HL-60 (cell line): ENCODE measurements at regions not wholly inside any gene's neighbourhood (a gene's known extent, or its start where the extent isn't known, plus 50 kb on each side); places are given as distances from the start of the nearest gene placed in this dataset.

ENCODE experiments used
- CTCF ChIP-seq: IDR thresholded peaks from one replicate; pipeline ENCODE4 v1.5.1; 2011; ENCODE audit warnings: low read length, control low read depth, inconsistent platforms; ENCODE audit not compliant: insufficient read depth
- GABPA ChIP-seq: IDR thresholded peaks from 2 replicates; pipeline ENCODE4 v1.6.1; 2012; ENCODE audit warnings: low read depth
- POLR2AphosphoS5 ChIP-seq: IDR thresholded peaks from 2 replicates; pipeline ENCODE4 v1.6.1; 2012; ENCODE audit warnings: low read depth
- REST ChIP-seq: IDR thresholded peaks from 2 replicates; pipeline ENCODE4 v1.6.1; 2012; ENCODE audit warnings: low read depth; ENCODE audit not compliant: insufficient replicate concordance
- SPI1 ChIP-seq: IDR thresholded peaks from 2 replicates; pipeline ENCODE4 v1.6.1; 2012; ENCODE audit warnings: low read depth, mild to moderate bottlenecking, borderline replicate concordance

GRCh38 chr17:77542551-77543490 lies 402.1 kb downstream of the SEC14L1 start:
- TF ChIP-seq CTCF (peak; percentile 85), POLR2AphosphoS5 (no peak), REST (no peak), SPI1 (no peak), GABPA (no peak)
